ENCODE measurements at regions not wholly inside any gene's neighbourhood (a gene's known extent, or its start where the extent isn't known, plus 50 kb on each side); places are given as distances from the start of the nearest gene placed in this dataset.

DNA sequence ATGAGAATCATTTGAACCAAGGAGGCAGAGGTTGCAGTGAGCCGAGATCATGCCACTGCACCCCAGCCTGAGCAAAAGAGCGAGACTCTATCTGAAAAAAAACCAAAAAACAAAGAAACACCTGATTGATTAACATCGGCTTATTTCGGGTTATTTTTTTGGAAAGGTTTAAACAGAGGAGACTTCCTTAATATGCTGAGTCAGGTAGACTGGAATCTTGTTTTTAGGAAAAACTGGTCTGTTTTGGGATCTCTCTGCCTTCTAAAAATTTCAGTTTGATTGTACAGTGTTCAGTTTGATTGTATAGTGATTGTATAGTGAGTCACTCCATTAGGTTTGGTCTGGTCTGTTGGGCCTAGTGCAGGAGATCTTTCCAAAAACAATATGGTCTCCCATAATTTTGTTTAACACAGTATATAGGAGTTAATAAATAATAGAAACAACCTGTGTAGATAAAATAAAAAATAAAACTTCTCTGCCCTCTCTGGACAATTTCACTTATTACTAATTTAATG is 196.3 kb upstream of the CHRM3 start:
- no peak for TF ChIP-seq ZBTB21 (CRISPR knock-in tag; IDR thresholded peaks at IDR 0.05; ENCODE audit: borderline replicate concordance)
- TF ChIP-seq, protein P1, sequence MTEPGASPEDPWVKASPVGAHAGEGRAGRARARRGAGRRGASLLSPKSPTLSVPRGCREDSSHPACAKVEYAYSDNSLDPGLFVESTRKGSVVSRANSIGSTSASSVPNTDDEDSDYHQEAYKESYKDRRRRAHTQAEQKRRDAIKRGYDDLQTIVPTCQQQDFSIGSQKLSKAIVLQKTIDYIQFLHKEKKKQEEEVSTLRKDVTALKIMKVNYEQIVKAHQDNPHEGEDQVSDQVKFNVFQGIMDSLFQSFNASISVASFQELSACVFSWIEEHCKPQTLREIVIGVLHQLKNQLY (CRISPR knock-in tag; IDR thresholded peaks at IDR 0.05) = no peak
- TF ChIP-seq E2F1 (CRISPR knock-in tag; IDR thresholded peaks at IDR 0.05) = no peak
- TF ChIP-seq ELF4 (CRISPR knock-in tag; IDR thresholded peaks at IDR 0.05; ENCODE audit: low read depth) = no peak
- TF ChIP-seq OVOL2 (CRISPR knock-in tag; IDR thresholded peaks at IDR 0.05; ENCODE audit: borderline replicate concordance) = no peak
- no peak for TF ChIP-seq ZNF425 (CRISPR knock-in tag; conservative IDR thresholded peaks at IDR 0.05)
- TF ChIP-seq NR3C1 (CRISPR knock-in tag; conservative IDR thresholded peaks at IDR 0.05; ENCODE audit: low read depth) = no peak
- TF ChIP-seq GRHL2 (CRISPR knock-in tag; IDR thresholded peaks at IDR 0.05; ENCODE audit: insufficient replicate concordance, severe bottlenecking) = no peak
- TF ChIP-seq NFE2L1 (CRISPR knock-in tag; IDR thresholded peaks at IDR 0.05) = no peak
- TF ChIP-seq JUN (CRISPR knock-in tag; IDR thresholded peaks at IDR 0.05) = no peak
- TF ChIP-seq, protein P2, sequence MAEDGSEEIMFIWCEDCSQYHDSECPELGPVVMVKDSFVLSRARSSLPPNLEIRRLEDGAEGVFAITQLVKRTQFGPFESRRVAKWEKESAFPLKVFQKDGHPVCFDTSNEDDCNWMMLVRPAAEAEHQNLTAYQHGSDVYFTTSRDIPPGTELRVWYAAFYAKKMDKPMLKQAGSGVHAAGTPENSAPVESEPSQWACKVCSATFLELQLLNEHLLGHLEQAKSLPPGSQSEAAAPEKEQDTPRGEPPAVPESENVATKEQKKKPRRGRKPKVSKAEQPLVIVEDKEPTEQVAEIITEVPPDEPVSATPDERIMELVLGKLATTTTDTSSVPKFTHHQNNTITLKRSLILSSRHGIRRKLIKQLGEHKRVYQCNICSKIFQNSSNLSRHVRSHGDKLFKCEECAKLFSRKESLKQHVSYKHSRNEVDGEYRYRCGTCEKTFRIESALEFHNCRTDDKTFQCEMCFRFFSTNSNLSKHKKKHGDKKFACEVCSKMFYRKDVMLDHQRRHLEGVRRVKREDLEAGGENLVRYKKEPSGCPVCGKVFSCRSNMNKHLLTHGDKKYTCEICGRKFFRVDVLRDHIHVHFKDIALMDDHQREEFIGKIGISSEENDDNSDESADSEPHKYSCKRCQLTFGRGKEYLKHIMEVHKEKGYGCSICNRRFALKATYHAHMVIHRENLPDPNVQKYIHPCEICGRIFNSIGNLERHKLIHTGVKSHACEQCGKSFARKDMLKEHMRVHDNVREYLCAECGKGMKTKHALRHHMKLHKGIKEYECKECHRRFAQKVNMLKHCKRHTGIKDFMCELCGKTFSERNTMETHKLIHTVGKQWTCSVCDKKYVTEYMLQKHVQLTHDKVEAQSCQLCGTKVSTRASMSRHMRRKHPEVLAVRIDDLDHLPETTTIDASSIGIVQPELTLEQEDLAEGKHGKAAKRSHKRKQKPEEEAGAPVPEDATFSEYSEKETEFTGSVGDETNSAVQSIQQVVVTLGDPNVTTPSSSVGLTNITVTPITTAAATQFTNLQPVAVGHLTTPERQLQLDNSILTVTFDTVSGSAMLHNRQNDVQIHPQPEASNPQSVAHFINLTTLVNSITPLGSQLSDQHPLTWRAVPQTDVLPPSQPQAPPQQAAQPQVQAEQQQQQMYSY (CRISPR knock-in tag; IDR thresholded peaks at IDR 0.05) = no peak
- no peak for TF ChIP-seq ZNF532 (CRISPR knock-in tag; IDR thresholded peaks at IDR 0.05; ENCODE audit: borderline replicate concordance)
- no peak for TF ChIP-seq MYBL2 (CRISPR knock-in tag; IDR thresholded peaks at IDR 0.05)
- TF ChIP-seq, protein P3, sequence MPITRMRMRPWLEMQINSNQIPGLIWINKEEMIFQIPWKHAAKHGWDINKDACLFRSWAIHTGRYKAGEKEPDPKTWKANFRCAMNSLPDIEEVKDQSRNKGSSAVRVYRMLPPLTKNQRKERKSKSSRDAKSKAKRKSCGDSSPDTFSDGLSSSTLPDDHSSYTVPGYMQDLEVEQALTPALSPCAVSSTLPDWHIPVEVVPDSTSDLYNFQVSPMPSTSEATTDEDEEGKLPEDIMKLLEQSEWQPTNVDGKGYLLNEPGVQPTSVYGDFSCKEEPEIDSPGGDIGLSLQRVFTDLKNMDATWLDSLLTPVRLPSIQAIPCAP (CRISPR knock-in tag; IDR thresholded peaks at IDR 0.05) = no peak
- TF ChIP-seq, protein P4, sequence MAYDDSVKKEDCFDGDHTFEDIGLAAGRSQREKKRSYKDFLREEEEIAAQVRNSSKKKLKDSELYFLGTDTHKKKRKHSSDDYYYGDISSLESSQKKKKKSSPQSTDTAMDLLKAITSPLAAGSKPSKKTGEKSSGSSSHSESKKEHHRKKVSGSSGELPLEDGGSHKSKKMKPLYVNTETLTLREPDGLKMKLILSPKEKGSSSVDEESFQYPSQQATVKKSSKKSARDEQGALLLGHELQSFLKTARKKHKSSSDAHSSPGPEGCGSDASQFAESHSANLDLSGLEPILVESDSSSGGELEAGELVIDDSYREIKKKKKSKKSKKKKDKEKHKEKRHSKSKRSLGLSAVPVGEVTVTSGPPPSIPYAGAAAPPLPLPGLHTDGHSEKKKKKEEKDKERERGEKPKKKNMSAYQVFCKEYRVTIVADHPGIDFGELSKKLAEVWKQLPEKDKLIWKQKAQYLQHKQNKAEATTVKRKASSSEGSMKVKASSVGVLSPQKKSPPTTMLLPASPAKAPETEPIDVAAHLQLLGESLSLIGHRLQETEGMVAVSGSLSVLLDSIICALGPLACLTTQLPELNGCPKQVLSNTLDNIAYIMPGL (CRISPR knock-in tag; IDR thresholded peaks at IDR 0.05) = no peak
- ATAC-seq = no peak

More for the DNA sequence above, 196.3 kb upstream of the CHRM3 start:
- Mint-ChIP-seq H3K4me3 (no peak overlapping the region), H3K27ac (no peak overlapping the region), H3K4me1 (no peaks in the 10 kb centered on the region), H3K36me3 (no peaks in the 10 kb centered on the region), H3K27me3 (ENCODE audit: low read depth) (no peaks in the 10 kb centered on the region), H3K9me3 (peaks cover 9% of the 10 kb centered on the region)
- ChIA-PET POLR2A (no interaction called here), CTCF (no interaction called here)
- DNase-seq (ENCODE audit: low spot score) = no peak
